ENCODE measurements at regions not wholly inside any gene's neighbourhood (a gene's known extent, or its start where the extent isn't known, plus 50 kb on each side); places are given as distances from the start of the nearest gene placed in this dataset.
"Not testable (repeated sequence)": the region's sequence is repeated elsewhere in the genome, so short reads cannot be mapped to it uniquely, and the experiment has no call there.

DNA sequence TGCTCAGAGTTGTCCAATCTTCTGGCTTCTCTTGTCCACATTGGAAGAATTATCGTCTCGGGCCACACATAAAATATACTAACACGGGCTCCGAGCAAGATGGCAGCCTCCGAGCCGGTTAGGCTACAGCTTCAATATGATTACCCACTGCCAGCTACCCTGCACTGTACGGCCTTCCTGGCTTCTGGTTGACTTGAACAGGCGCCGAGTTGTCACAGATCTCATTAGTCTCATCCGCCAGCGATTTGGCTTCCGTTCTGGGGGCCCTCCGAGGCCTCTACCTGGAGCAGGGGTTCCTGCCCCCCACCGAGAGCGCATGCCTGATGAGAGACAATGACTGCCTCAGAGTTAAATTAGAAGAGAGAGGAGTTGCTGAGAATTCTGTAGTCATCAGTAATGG, 101.2 kb upstream of the NUDT6 start:
- WGBS, result 98% methylated on average over 15 of the region's 15 CpGs
- Histone ChIP-seq H3K27ac (no peak overlapping the region), H3K36me3 (no peaks in the 10 kb centered on the region), H3K27me3 (replicated peaks; ENCODE audit: insufficient read depth) (no peaks in the 10 kb centered on the region), H3K4me1 (replicated peaks) (no peaks in the 10 kb centered on the region), H3K9me3 (no peaks in the 10 kb centered on the region), H3K4me3 (no peak overlapping the region)
- TF ChIP-seq, protein P1, sequence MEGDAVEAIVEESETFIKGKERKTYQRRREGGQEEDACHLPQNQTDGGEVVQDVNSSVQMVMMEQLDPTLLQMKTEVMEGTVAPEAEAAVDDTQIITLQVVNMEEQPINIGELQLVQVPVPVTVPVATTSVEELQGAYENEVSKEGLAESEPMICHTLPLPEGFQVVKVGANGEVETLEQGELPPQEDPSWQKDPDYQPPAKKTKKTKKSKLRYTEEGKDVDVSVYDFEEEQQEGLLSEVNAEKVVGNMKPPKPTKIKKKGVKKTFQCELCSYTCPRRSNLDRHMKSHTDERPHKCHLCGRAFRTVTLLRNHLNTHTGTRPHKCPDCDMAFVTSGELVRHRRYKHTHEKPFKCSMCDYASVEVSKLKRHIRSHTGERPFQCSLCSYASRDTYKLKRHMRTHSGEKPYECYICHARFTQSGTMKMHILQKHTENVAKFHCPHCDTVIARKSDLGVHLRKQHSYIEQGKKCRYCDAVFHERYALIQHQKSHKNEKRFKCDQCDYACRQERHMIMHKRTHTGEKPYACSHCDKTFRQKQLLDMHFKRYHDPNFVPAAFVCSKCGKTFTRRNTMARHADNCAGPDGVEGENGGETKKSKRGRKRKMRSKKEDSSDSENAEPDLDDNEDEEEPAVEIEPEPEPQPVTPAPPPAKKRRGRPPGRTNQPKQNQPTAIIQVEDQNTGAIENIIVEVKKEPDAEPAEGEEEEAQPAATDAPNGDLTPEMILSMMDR (IDR thresholded peaks at IDR 0.05), result no peak
- TF ChIP-seq POLR2A (IDR thresholded peaks at IDR 0.05), result no peak
- no peak for TF ChIP-seq POLR2AphosphoS5 (IDR thresholded peaks at IDR 0.05)
- intact Hi-C loops (cut with DNase I), result no loop called here
- DNase-seq (ENCODE audit: low spot score), result no peak

DNA sequence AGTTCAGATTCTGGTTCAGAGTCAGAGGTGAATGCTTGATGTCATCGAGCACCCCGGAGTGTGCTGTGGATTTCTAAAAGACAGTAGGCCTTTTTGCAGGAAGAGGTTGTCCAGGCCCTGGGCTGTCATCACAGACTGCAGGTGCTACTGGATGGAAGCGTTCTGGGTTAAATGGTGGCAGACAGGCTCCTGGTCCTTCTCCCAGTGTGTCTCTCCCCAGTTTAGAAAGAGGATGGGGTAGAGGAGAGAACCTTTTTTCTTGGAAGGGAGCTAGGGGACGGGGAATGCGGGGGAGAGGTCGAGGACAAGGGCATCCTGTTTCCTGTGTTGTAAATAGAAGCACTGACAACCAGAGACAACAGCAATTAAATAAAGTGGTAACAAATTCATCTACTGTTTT, 102.3 kb upstream of the NUDT6 start:
- no peak for DNase-seq (ENCODE audit: low spot score)
- Histone ChIP-seq H3K4me3 (no peak overlapping the region), H3K27me3 (replicated peaks; ENCODE audit: insufficient read depth) (no peaks in the 10 kb centered on the region), H3K4me1 (replicated peaks) (no peaks in the 10 kb centered on the region), H3K27ac (no peak overlapping the region), H3K9me3 (no peaks in the 10 kb centered on the region), H3K36me3 (no peaks in the 10 kb centered on the region)
- TF ChIP-seq POLR2A (IDR thresholded peaks at IDR 0.05) (no peak), POLR2AphosphoS5 (IDR thresholded peaks at IDR 0.05) (no peak)
- TF ChIP-seq, protein P1 (IDR thresholded peaks at IDR 0.05), result no peak
- WGBS, result 73% methylated on average over 6 of the region's 6 CpGs
- intact Hi-C loops (cut with DNase I), result no loop called here

DNA sequence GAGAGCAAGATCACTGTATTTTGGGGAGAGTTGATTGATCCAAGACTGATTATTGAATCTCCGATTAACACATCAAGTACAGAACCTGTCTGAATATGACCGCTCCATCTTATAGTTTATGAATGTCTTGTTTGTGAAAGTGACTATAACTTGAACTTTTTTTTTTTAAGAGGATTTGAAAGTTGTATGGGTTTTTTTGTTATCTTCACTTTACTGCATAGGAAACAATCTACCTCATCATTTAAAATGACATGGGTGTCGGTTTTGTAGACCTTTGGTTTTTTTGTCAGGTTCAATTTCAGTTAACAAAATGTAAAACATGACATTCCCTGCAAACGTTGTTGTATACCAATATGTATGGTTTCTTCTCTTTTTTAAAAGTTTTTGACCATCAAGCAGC, 103.0 kb upstream of the NUDT6 start:
- TF ChIP-seq POLR2A (IDR thresholded peaks at IDR 0.05) (no peak), POLR2AphosphoS5 (IDR thresholded peaks at IDR 0.05) (no peak)
- TF ChIP-seq, protein P1 (IDR thresholded peaks at IDR 0.05), result no peak
- Histone ChIP-seq H3K27me3 (replicated peaks; ENCODE audit: insufficient read depth) (no peaks in the 10 kb centered on the region), H3K4me3 (no peak overlapping the region), H3K4me1 (replicated peaks) (no peaks in the 10 kb centered on the region), H3K27ac (no peak overlapping the region), H3K9me3 (no peaks in the 10 kb centered on the region), H3K36me3 (no peaks in the 10 kb centered on the region)
- intact Hi-C loops (cut with DNase I), result no loop called here
- DNase-seq (ENCODE audit: low spot score), result no peak
- WGBS, result 56% methylated on average over 4 of the region's 4 CpGs

DNA sequence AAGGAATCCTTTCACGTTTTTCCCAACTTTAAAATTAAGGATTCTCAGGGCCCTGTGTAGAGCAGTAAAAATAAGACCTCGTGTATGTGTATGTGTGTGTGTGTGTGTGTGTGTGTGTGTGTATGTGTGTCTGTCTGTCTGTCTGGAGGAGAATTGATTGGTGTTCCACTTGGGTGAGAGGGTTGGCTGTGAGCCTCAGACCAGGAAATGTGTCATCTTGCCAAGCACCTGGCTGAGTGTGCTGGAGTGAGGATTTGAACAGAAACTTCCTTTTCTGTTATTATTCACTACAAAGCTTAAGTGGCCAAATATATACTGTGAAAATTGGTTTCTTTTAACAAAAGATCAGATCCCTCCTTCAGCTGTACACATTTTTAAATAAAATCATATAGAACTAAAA, 103.6 kb upstream of the NUDT6 start:
- DNase-seq (ENCODE audit: low spot score); H3K4me1 ChIP-seq (replicated peaks); H3K27ac ChIP-seq; H3K36me3 ChIP-seq; H3K27me3 ChIP-seq (replicated peaks; ENCODE audit: insufficient read depth); H3K4me3 ChIP-seq; H3K9me3 ChIP-seq; intact Hi-C loops (cut with DNase I): not testable (repeated sequence)
- WGBS, result 13% methylated on average over 2 of the region's 2 CpGs

DNA sequence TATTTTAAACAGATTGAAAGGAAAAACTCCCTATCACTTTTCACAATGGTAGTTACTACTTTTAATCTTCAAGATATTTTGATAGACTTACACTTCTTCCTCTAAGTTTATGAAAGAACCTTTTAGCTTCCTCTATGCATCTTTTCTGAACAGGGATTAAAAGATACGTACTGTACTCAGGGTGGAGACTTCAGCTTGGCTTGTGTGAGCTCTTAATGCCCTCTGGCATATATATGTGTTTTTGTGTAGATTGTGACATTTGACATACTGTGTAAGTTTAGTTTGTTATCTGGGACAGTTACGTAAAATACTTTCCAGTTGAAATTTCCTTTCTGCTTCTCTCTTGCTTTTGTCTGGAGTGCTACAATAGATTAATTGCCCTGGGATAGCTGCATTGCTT, 109.3 kb upstream of the NUDT6 start:
- 94% methylated on average over 2 of the region's 2 CpGs for WGBS
- Histone ChIP-seq H3K27ac (no peak overlapping the region), H3K36me3 (no peaks in the 10 kb centered on the region), H3K4me3 (no peak overlapping the region), H3K4me1 (replicated peaks) (no peaks in the 10 kb centered on the region), H3K27me3 (replicated peaks; ENCODE audit: insufficient read depth) (no peaks in the 10 kb centered on the region), H3K9me3 (no peaks in the 10 kb centered on the region)
- no peak for DNase-seq (ENCODE audit: low spot score)
- no peak for TF ChIP-seq POLR2A (IDR thresholded peaks at IDR 0.05)
- no peak for TF ChIP-seq POLR2AphosphoS5 (IDR thresholded peaks at IDR 0.05)
- TF ChIP-seq, protein P1 (IDR thresholded peaks at IDR 0.05), result no peak
- intact Hi-C loops (cut with DNase I), result no loop called here
